Keratinocyte (primary cell): ENCODE measurements at regions not wholly inside any gene's neighbourhood (a gene's known extent, or its start where the extent isn't known, plus 50 kb on each side); places are given as distances from the start of the nearest gene placed in this dataset.

Experiments
- DNase-seq: peaks from one replicate; pipeline ENCODE4 v3.0.0-alpha.2; 2011; ENCODE audit warnings: low read depth, missing footprints, low spot score
- FAIRE-seq: peaks from 2 replicates; lab custom pipeline; 2011; peaks lifted over from hg19 to GRCh38; lab: Jason Lieb, UNC
- H2AFZ ChIP-seq: 2 replicates; pipeline ENCODE4 v1.6.0; 2012; ENCODE audit warnings: low read length, control low read depth, inconsistent platforms; ENCODE audit not compliant: control insufficient read depth
- H3K27ac ChIP-seq: 2 replicates; pipeline ENCODE4 v1.5.1; 2011; ENCODE audit warnings: low read length; ENCODE audit not compliant: control insufficient read depth, insufficient read depth
- H3K27me3 ChIP-seq: 3 replicates; pipeline ENCODE4 v1.6.0; 2011; ENCODE audit warnings: low read length; ENCODE audit not compliant: control insufficient read depth, insufficient read depth; ENCODE audit errors: extremely low read depth
- H3K36me3 ChIP-seq, 2 experiments: 2 replicates in 1 of 2; 3 replicates in 1 of 2; pipeline ENCODE4 v1.5.1; 2011; ENCODE audit warnings: low read length in 2 of 2, mild to moderate bottlenecking in 1 of 2; ENCODE audit not compliant: control insufficient read depth in 2 of 2, insufficient read depth in 2 of 2; ENCODE audit errors: extremely low read depth in 1 of 2
- H3K4me1 ChIP-seq: 3 replicates; pipeline ENCODE4 v1.5.1; 2011; ENCODE audit warnings: low read length; ENCODE audit not compliant: control insufficient read depth, insufficient read depth; ENCODE audit errors: extremely low read depth
- H3K4me2 ChIP-seq: 3 replicates; pipeline ENCODE4 v1.6.0; 2011; ENCODE audit warnings: low read depth, low read length; ENCODE audit not compliant: control insufficient read depth, insufficient read depth; ENCODE audit errors: extremely low read depth
- H3K4me3 ChIP-seq, 3 experiments: fragments of 200-600 bp in 1 of 3; sonication (generic) in 1 of 3; 2 replicates in 2 of 3; 3 replicates in 1 of 3; pipeline ENCODE4 v1.5.1; 2011 to 2016; ENCODE audit warnings: low read length in 3 of 3, mild to moderate bottlenecking in 3 of 3, control low read depth in 2 of 3, inconsistent platforms in 1 of 3, low read depth in 1 of 3, mixed read lengths in 1 of 3, mixed run types in 1 of 3, moderate library complexity in 1 of 3; ENCODE audit not compliant: control insufficient read depth in 2 of 3, insufficient read depth in 2 of 3; ENCODE audit errors: extremely low read depth in 1 of 3
- H3K79me2 ChIP-seq: 2 replicates; pipeline ENCODE4 v1.6.0; 2012; ENCODE audit warnings: low read length; ENCODE audit not compliant: control insufficient read depth, insufficient read depth
- H3K9ac ChIP-seq: 3 replicates; pipeline ENCODE4 v1.6.0; 2011; ENCODE audit warnings: low read length; ENCODE audit not compliant: control insufficient read depth, insufficient read depth; ENCODE audit errors: extremely low read depth
- H3K9me1 ChIP-seq: 3 replicates; pipeline ENCODE4 v1.6.0; 2011; ENCODE audit warnings: low read length; ENCODE audit not compliant: control insufficient read depth, insufficient read depth; ENCODE audit errors: extremely low read depth
- H3K9me3 ChIP-seq: 2 replicates; pipeline ENCODE4 v1.5.1; 2012; ENCODE audit warnings: low read depth, low read length; ENCODE audit not compliant: control insufficient read depth
- H4K20me1 ChIP-seq: 3 replicates; pipeline ENCODE4 v1.6.0; 2011; ENCODE audit warnings: low read length; ENCODE audit not compliant: control insufficient read depth, insufficient read depth; ENCODE audit errors: extremely low read depth
- CTCF ChIP-seq, 3 experiments: IDR thresholded peaks in 1 of 3; conservative IDR thresholded peaks in 1 of 3; optimal IDR thresholded peaks in 1 of 3; 2 replicates in 2 of 3; 3 replicates in 1 of 3; pipeline versions ENCODE3 to v1.5.1; 2011; ENCODE audit warnings: low read length in 3 of 3, mild to moderate bottlenecking in 3 of 3, moderate library complexity in 2 of 3, control low read depth in 1 of 3, inconsistent platforms in 1 of 3; ENCODE audit not compliant: insufficient read depth in 2 of 3; ENCODE audit errors: extremely low read depth in 1 of 3
- EZH2 ChIP-seq: IDR thresholded peaks from one replicate; pipeline ENCODE4 v1.6.1; 2012; ENCODE audit warnings: inconsistent platforms, mild to moderate bottlenecking, low read length, moderate library complexity
- dilution Hi-C: fragments of 300-500 bp; cut with MboI; formaldehyde crosslinking; loops from one replicate; pipeline ENCODE4 v1.7.0; 2020; ENCODE audit warnings: low sequenced_read_pairs; ENCODE audit not compliant: extremely low pct_ligation_motif_present

GRCh38 chr7:96527133-96527827 is 182.4 kb downstream of the SEM1 start:
- H3K27ac ChIP-seq, result no peak overlapping the region
- H3K4me2 ChIP-seq, result no peak overlapping the region
- no peak overlapping the region for H3K9ac ChIP-seq
- H3K4me1 ChIP-seq, result no peaks in the 10 kb centered on the region
- dilution Hi-C loops, result no loop called here
- no peaks in the 10 kb centered on the region for H4K20me1 ChIP-seq
- no peaks in the 10 kb centered on the region for H3K79me2 ChIP-seq
- no peaks in the 10 kb centered on the region for H3K9me1 ChIP-seq
- no peak overlapping the region for H3K4me3 ChIP-seq
- no peaks in the 10 kb centered on the region for H3K9me3 ChIP-seq
- DNase-seq, result no peak
- H3K36me3 ChIP-seq, result no peaks in the 10 kb centered on the region
- TF ChIP-seq CTCF (optimal IDR thresholded peaks at IDR 0.05 in 1 of 3, IDR thresholded peaks at IDR 0.05 in 1 of 3, conservative IDR thresholded peaks at IDR 0.05 in 1 of 3; ENCODE audit: extremely low read depth in 1 of 3, insufficient read depth in 2 of 3, low read length in 3 of 3) (no peak), EZH2 (no peak)
- no peak for FAIRE-seq
- no peak overlapping the region for H2AFZ ChIP-seq
- H3K27me3 ChIP-seq, result no peaks in the 10 kb centered on the region

DNA sequence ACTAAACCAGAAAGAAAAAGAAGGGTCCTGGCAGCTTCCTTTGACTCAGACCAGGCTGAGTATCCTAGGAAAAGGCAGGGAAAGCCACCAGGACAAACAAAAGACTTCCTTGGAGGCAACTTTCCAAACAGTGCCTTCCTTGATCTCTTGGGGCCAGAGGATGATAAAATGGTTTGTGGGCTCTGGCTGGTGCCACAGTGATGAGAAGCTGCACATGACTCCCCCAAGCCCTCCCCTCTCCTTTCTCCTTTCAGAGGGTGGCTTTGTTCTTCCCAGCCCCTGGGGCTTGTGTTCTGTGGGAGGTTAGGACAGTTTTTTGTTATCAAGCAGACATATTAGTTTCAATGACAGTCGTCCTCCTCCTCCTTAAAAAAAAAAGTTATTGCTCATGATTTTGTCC is 183.2 kb downstream of the SEM1 start:
- dilution Hi-C loops, result no loop called here
- H3K9me1 ChIP-seq, result no peaks in the 10 kb centered on the region

More for the DNA sequence above, 183.2 kb downstream of the SEM1 start:
- H3K36me3 ChIP-seq, result no peaks in the 10 kb centered on the region
- no peak overlapping the region for H2AFZ ChIP-seq
- H3K9me3 ChIP-seq, result no peaks in the 10 kb centered on the region
- H3K79me2 ChIP-seq, result no peaks in the 10 kb centered on the region
- H3K27me3 ChIP-seq, result no peaks in the 10 kb centered on the region
- no peak overlapping the region for H3K4me2 ChIP-seq
- TF ChIP-seq CTCF (optimal IDR thresholded peaks at IDR 0.05 in 1 of 3, IDR thresholded peaks at IDR 0.05 in 1 of 3, conservative IDR thresholded peaks at IDR 0.05 in 1 of 3; ENCODE audit: extremely low read depth in 1 of 3, insufficient read depth in 2 of 3, low read length in 3 of 3) (no peak), EZH2 (no peak)
- DNase-seq (no peak), FAIRE-seq (no peak)
- no peaks in the 10 kb centered on the region for H4K20me1 ChIP-seq
- no peak overlapping the region for H3K4me3 ChIP-seq
- no peaks in the 10 kb centered on the region for H3K4me1 ChIP-seq
- no peak overlapping the region for H3K9ac ChIP-seq
- H3K27ac ChIP-seq, result no peak overlapping the region
